ENCODE measurements at regions not wholly inside any gene's neighbourhood (a gene's known extent, or its start where the extent isn't known, plus 50 kb on each side); places are given as distances from the start of the nearest gene placed in this dataset.

DNA sequence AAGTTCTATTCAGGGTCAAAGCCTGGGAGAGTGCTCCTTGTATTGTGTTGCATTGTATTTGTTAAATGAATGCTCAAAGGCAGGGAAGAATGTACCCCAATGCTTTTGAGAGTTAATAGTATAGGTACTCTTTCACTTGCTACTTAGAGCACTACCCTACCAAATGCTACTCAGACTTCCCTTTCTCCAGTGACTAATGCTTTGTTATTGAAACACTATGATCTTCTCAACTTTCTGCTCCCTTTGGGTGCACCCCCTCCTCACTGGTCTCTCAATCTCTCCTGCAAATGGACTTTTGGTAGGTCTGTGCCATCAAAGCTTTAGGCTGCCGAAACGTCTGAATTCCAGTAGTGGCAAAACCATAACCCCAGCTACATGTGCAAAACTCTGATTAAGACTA, 177.7 kb upstream of the AHR start:
- Histone ChIP-seq H2BK5ac (ENCODE audit: insufficient read length, low read length) (no peak overlapping the region), H4K91ac (ENCODE audit: insufficient read length, low read depth, low read length) (no peak overlapping the region), H3K23ac (ENCODE audit: insufficient read length, low read depth, low read length) (no peak overlapping the region), H3K56ac (ENCODE audit: insufficient read length, low read depth, low read length) (no peak overlapping the region), H3K18ac (ENCODE audit: insufficient read length, low read depth, low read length) (no peak overlapping the region), H4K5ac (ENCODE audit: insufficient read length, low read depth, low read length) (no peak overlapping the region), H3K9me3 (ENCODE audit: control insufficient read depth, low read depth, low read length) (no peaks in the 10 kb centered on the region), H2AFZ (ENCODE audit: low read length) (no peak overlapping the region), H3T11ph (ENCODE audit: low read length) (no peak overlapping the region), H3K14ac (ENCODE audit: insufficient read depth, low read length) (no peak overlapping the region), H2BK12ac (ENCODE audit: insufficient read length, low read depth, low read length) (no peak overlapping the region), H2BK15ac (ENCODE audit: low read depth, low read length) (no peak overlapping the region), H2BK120ac (ENCODE audit: low read depth, low read length, poor library complexity, severe bottlenecking) (no peak overlapping the region), H3K4me2 (ENCODE audit: insufficient read depth, insufficient read length, low read length) (no peak overlapping the region), H3K9ac (ENCODE audit: extremely low read depth, insufficient read length, low read length) (no peak overlapping the region), H4K8ac (replicated peaks; ENCODE audit: insufficient read length, low read depth, low read length) (no peak overlapping the region), H2BK20ac (ENCODE audit: low read depth, low read length, poor library complexity, severe bottlenecking) (no peak overlapping the region), H3K79me2 (ENCODE audit: insufficient read depth, low read length) (no peaks in the 10 kb centered on the region), H3K4me1 (ENCODE audit: insufficient read depth, low read length) (no peaks in the 10 kb centered on the region), H2AK5ac (ENCODE audit: insufficient read length, low read length) (no peak overlapping the region), H3K23me2 (ENCODE audit: insufficient read length, low read depth, low read length, poor library complexity, severe bottlenecking) (no peaks in the 10 kb centered on the region), H3K4ac (ENCODE audit: low read depth, low read length) (no peak overlapping the region), H3K27me3 (ENCODE audit: insufficient read depth, low read length) (no peaks in the 10 kb centered on the region), H4K20me1 (ENCODE audit: control insufficient read depth, insufficient read depth, insufficient read length) (no peaks in the 10 kb centered on the region), H3K27ac (ENCODE audit: insufficient read length, low read depth, low read length) (no peak overlapping the region), H3K79me1 (ENCODE audit: insufficient read depth, low read depth, low read length, poor library complexity, severe bottlenecking) (no peaks in the 10 kb centered on the region)
- H3K4me3 Mint-ChIP-seq, result no peak overlapping the region
- TF ChIP-seq, protein P1, sequence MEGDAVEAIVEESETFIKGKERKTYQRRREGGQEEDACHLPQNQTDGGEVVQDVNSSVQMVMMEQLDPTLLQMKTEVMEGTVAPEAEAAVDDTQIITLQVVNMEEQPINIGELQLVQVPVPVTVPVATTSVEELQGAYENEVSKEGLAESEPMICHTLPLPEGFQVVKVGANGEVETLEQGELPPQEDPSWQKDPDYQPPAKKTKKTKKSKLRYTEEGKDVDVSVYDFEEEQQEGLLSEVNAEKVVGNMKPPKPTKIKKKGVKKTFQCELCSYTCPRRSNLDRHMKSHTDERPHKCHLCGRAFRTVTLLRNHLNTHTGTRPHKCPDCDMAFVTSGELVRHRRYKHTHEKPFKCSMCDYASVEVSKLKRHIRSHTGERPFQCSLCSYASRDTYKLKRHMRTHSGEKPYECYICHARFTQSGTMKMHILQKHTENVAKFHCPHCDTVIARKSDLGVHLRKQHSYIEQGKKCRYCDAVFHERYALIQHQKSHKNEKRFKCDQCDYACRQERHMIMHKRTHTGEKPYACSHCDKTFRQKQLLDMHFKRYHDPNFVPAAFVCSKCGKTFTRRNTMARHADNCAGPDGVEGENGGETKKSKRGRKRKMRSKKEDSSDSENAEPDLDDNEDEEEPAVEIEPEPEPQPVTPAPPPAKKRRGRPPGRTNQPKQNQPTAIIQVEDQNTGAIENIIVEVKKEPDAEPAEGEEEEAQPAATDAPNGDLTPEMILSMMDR (conservative IDR thresholded peaks at IDR 0.05), result no peak
- no peaks in the 10 kb centered on the region for H3K9me3 Mint-ChIP-seq
- DNase-seq, result no peak
- WGBS (ENCODE audit: extremely low coverage, insufficient read length, low lambda C conversion rate), result no CpG with 5 or more reads among the region's 2 CpGs
- H3K27ac Mint-ChIP-seq, result no peak overlapping the region
- H3K36me3 Mint-ChIP-seq (ENCODE audit: insufficient read depth in 1 of 3, low read depth in 3 of 3), result no peaks in the 10 kb centered on the region
- H3K4me1 Mint-ChIP-seq, result peaks cover 8 to 11% of the 10 kb centered on the region in 2 experiments
- H3K27me3 Mint-ChIP-seq (ENCODE audit: low read depth), result no peaks in the 10 kb centered on the region; the same call in none of the 2 replicates
